Heart left ventricle (tissue), 16 donors: ENCODE measurements at regions not wholly inside any gene's neighbourhood (a gene's known extent, or its start where the extent isn't known, plus 50 kb on each side); places are given as distances from the start of the nearest gene placed in this dataset.

ENCODE experiments used
- ATAC-seq, 4 donors: fragments of 200-7000 bp; cut with Tn5 transposase; one replicate each; pipeline ENCODE4 v1.9.1; 2020 to 2022; ENCODE audit warnings: moderate library complexity in 4 of 4, mild to moderate bottlenecking in 3 of 4, moderate number of reproducible peaks in 1 of 4
- DNase-seq, 5 donors: peaks; one replicate each; pipeline ENCODE4 v3.0.0-alpha.2; 2020
- H3K27ac ChIP-seq, 12 donors: fragments of 200-600 bp; sonication (generic) in 4 of 12; one replicate each; pipeline versions ENCODE4 v1.5.0 to v1.8.0; 2016 to 2022; ENCODE audit warnings: mild to moderate bottlenecking in 2 of 12
- H3K27me3 ChIP-seq, 9 donors: fragments of 200-600 bp; sonication (generic) in 2 of 9; one replicate each; pipeline versions ENCODE4 v1.5.1 to v1.8.0; 2016 to 2022; ENCODE audit warnings: mild to moderate bottlenecking in 3 of 9
- H3K36me3 ChIP-seq, 9 donors: fragments of 200-600 bp; sonication (generic) in 2 of 9; one replicate each; pipeline versions ENCODE4 v1.5.0 to v1.8.0; 2018 to 2022; ENCODE audit warnings: mild to moderate bottlenecking in 2 of 9
- H3K4me1 ChIP-seq, 12 donors: fragments of 200-600 bp; sonication (generic) in 4 of 12; one replicate each; pipeline versions ENCODE4 v1.5.0 to v1.8.0; 2016 to 2022; ENCODE audit warnings: mild to moderate bottlenecking in 3 of 12
- H3K4me3 ChIP-seq, 12 donors: fragments of 200-600 bp; sonication (generic) in 4 of 12; one replicate each; pipeline versions ENCODE4 v1.5.0 to v1.8.0; 2017 to 2022; ENCODE audit warnings: mild to moderate bottlenecking in 9 of 12, moderate library complexity in 4 of 12
- H3K9me3 ChIP-seq, 12 donors: fragments of 200-600 bp; sonication (generic) in 4 of 12; one replicate each; pipeline versions ENCODE4 v1.5.0 to v1.8.0; 2016 to 2022; ENCODE audit warnings: mild to moderate bottlenecking in 1 of 12
- CTCF ChIP-seq, 12 donors: fragments of 200-600 bp; sonication (generic) in 4 of 12; IDR thresholded peaks; one replicate each; pipeline versions ENCODE4 v1.5.0 to v1.8.0; 2018 to 2022; ENCODE audit warnings: antibody characterized with exemption in 12 of 12, mild to moderate bottlenecking in 5 of 12
- POLR2A ChIP-seq, 2 donors: fragments of 450-650 bp; IDR thresholded peaks; one replicate each; pipeline ENCODE4 v1.6.1; 2017; ENCODE audit warnings: antibody characterized with exemption in 2 of 2, mild to moderate bottlenecking in 2 of 2, moderate library complexity in 2 of 2
- WGBS, 4 donors: extraction: QIAGEN DNeasy Blood & Tissue Kit in 2 of 4; methylation state at CpG; one replicate each; pipeline versions ENCODE4 v1.1.5 to v1.1.7; 2013 to 2018; 5-methylcytosine and 5-hydroxymethylcytosine counted together
- intact Hi-C, 10 donors: fragments of 100-400 bp; cut with DNase I; formaldehyde crosslinking; loops; one replicate each; pipeline versions ENCODE4 v1.11.1 to v1.14.2; 2022
- donor health status: ischemic (EF 13 %, LVEDD 7.1; RV severe dilation, severe dysfunction).
- donor health status: healthy with polysubstance abuse.
- donor health status: DM: no; HTN: yes; CAD: no.
- donor health status: DM: no; HTN: no; CAD: no.
- donor health status: ischemic (EF 25% LVEDD 6.9; RV normal size, moderate dysfunction).
- donor health status: ischemic (EF 25% LVEDD 5.7; RV mildly dilated, moderate dysfunction).
- donor health status: healthy.
- donor health status: DM: yes; HTN: yes; CAD: no.
- donor health status: ischemic (EF 35%, LVEDD 5.7; RV mildly dilated, moderate dysfunction).
- donor health status: nonischemic (EF 11% LVEDD 7.7; RV severe dilation, severe dysfunction).
- donor health status: DM: yes; HTN: yes; CAD: no.
- donor health status: PGD.
- donor health status: ischemic (EF 29% LVEDD 5.4; RV normal size, mild dysfunction).
- donor health status: nonischemic (EF 23%, LVEDD 6.1; RV moderate dilation, normal function).

GRCh38 chr16:86080982-86081381, 182.0 kb downstream of the IRF8 start:
- DNase-seq = no peak
- TF ChIP-seq POLR2A (IDR thresholded peaks at IDR 0.05) = no peak
- TF ChIP-seq CTCF (IDR thresholded peaks at IDR 0.05) = no peak
- no peaks in the 10 kb centered on the region for H3K36me3 ChIP-seq
- no peak for ATAC-seq
- intact Hi-C loops = loop anchor here in 1 of 10 donors (10.0 kb wide), 1 partner anchor 314 kb away; no protein-coding TSS in a partner anchor
- H3K4me3 ChIP-seq = no peak overlapping the region
- no peaks in the 10 kb centered on the region for H3K4me1 ChIP-seq
- 83 to 92% (median 89%) methylated on average over 6 of the region's 6 CpGs for WGBS, 4 donors
- H3K27ac ChIP-seq = no peak overlapping the region
- no peaks in the 10 kb centered on the region for H3K9me3 ChIP-seq
- H3K27me3 ChIP-seq = peaks cover 0 to 61% (median 8%) of the 10 kb centered on the region in 9 donors

- ATAC-seq (no peak), DNase-seq (no peak)
- intact Hi-C loops = loop anchor here in 1 of 10 donors (10.0 kb wide), 1 partner anchor 312 kb away; no protein-coding TSS in a partner anchor
- Histone ChIP-seq H3K36me3 (no peaks in the 10 kb centered on the region), H3K4me3 (no peak overlapping the region), H3K4me1 (no peaks in the 10 kb centered on the region), H3K27ac (no peak overlapping the region), H3K27me3 (peaks cover 0 to 58% (median 11%) of the 10 kb centered on the region in 9 donors), H3K9me3 (no peaks in the 10 kb centered on the region)
- TF ChIP-seq POLR2A (IDR thresholded peaks at IDR 0.05) (no peak), CTCF (IDR thresholded peaks at IDR 0.05) (no peak)
- 28 to 32% (median 30%) methylated on average over 10 of the region's 10 CpGs for WGBS, 4 donors
These were observed 183.6 kb downstream of the IRF8 start for GRCh38 chr16:86082418-86083030.

GRCh38 chr16:86083382-86084002, 184.5 kb downstream of the IRF8 start:
- no peaks in the 10 kb centered on the region for H3K36me3 ChIP-seq
- H3K4me3 ChIP-seq = no peak overlapping the region
- no peak overlapping the region for H3K27ac ChIP-seq
- H3K4me1 ChIP-seq = no peaks in the 10 kb centered on the region
- H3K9me3 ChIP-seq = no peaks in the 10 kb centered on the region
- WGBS, 4 donors = 74 to 93% (median 81%) methylated on average over 8 of the region's 8 CpGs
- no peak for DNase-seq
- H3K27me3 ChIP-seq = peaks cover 0 to 58% (median 14%) of the 10 kb centered on the region in 9 donors
- no peak for TF ChIP-seq CTCF (IDR thresholded peaks at IDR 0.05)
- TF ChIP-seq POLR2A (IDR thresholded peaks at IDR 0.05) = no peak
- no peak for ATAC-seq
- intact Hi-C loops = loop anchor here in 1 of 10 donors (10.0 kb wide), 1 partner anchor 311 kb away; no protein-coding TSS in a partner anchor

GRCh38 chr16:86085161-86085611, 186.2 kb downstream of the IRF8 start:
- Histone ChIP-seq H3K36me3 (no peaks in the 10 kb centered on the region), H3K4me1 (no peaks in the 10 kb centered on the region), H3K27ac (no peak overlapping the region), H3K27me3 (peaks cover 0 to 74% (median 13%) of the 10 kb centered on the region in 9 donors), H3K9me3 (no peaks in the 10 kb centered on the region), H3K4me3 (no peak overlapping the region)
- DNase-seq = no peak
- intact Hi-C loops = loop anchor here in 1 of 10 donors (10.0 kb wide), 1 partner anchor 310 kb away; no protein-coding TSS in a partner anchor
- TF ChIP-seq POLR2A (IDR thresholded peaks at IDR 0.05) = no peak
- no peak for TF ChIP-seq CTCF (IDR thresholded peaks at IDR 0.05)
- ATAC-seq = no peak
- WGBS, 4 donors = 91 to 100% (median 93%) methylated on average over 1 to 12 of the region's 12 CpGs
